Naive thymus-derived CD8-positive, alpha-beta T cell (primary cell): ENCODE measurements at regions not wholly inside any gene's neighbourhood (a gene's known extent, or its start where the extent isn't known, plus 50 kb on each side); places are given as distances from the start of the nearest gene placed in this dataset.

Experiments
- ATAC-seq, 2 donors: fragments of 150-1000 bp; cut with Tn5 transposase in 1 of 2; sonication (Bioruptor Pico), chemical (Tn5 transposase) in 1 of 2; 1 replicate in 1 of 2; 2 replicates in 1 of 2; pipeline ENCODE4 v1.10.0; 2021; ENCODE audit warnings: mild to moderate bottlenecking in 2 of 2, moderate library complexity in 2 of 2
- POLR2A ChIA-PET: fragments of 350-600 bp; sonication (Branson Sonifier 250); formaldehyde crosslinking; loops from one replicate; lab custom pipeline; 2021; ENCODE audit warnings: antibody characterized with exemption; lab: Charles Lee
- DNase-seq, 10 donors: peaks; one replicate each; pipeline versions ENCODE4 v3.0.0 to v3.0.0-alpha.2; 2020 to 2022
- H3K27ac Mint-ChIP-seq, 10 donors: one replicate each; pipeline ENCODE4 v1.8.0; 2020 to 2022; ENCODE audit warnings: mild to moderate bottlenecking in 10 of 10, mixed read lengths in 10 of 10, moderate library complexity in 4 of 10, inconsistent platforms in 1 of 10
- H3K27me3 Mint-ChIP-seq, 5 donors: one replicate each; pipeline ENCODE4 v1.8.0; 2021 to 2022; ENCODE audit warnings: mixed read lengths in 5 of 5
- H3K36me3 Mint-ChIP-seq, 3 donors: one replicate each; pipeline ENCODE4 v1.8.0; 2020 to 2022; ENCODE audit warnings: mixed read lengths in 3 of 3, mild to moderate bottlenecking in 2 of 3, inconsistent platforms in 1 of 3
- H3K4me1 Mint-ChIP-seq, 4 donors: one replicate each; pipeline ENCODE4 v1.8.0; 2021 to 2022; ENCODE audit warnings: mixed read lengths in 4 of 4
- H3K4me3 Mint-ChIP-seq, 10 donors: one replicate each; pipeline ENCODE4 v1.8.0; 2020 to 2022; ENCODE audit warnings: mild to moderate bottlenecking in 10 of 10, mixed read lengths in 10 of 10, moderate library complexity in 6 of 10, inconsistent platforms in 1 of 10
- H3K9me3 Mint-ChIP-seq, 9 donors: one replicate each; pipeline ENCODE4 v1.8.0; 2020 to 2022; ENCODE audit warnings: mixed read lengths in 9 of 9, mild to moderate bottlenecking in 3 of 9, inconsistent platforms in 1 of 9, moderate library complexity in 1 of 9

GRCh38 chr4:38591617-38592337 lies 72.2 kb upstream of the KLF3 start:
- Mint-ChIP-seq H3K4me1 (no peaks in the 10 kb centered on the region), H3K4me3 (no peak overlapping the region), H3K27me3 (peaks cover 0 to 4% (median 0%) of the 10 kb centered on the region in 5 donors), H3K9me3 (peaks cover 0 to 9% (median 0%) of the 10 kb centered on the region in 9 donors), H3K27ac (no peak overlapping the region), H3K36me3 (peaks cover 0 to 2% (median 0%) of the 10 kb centered on the region in 3 donors)
- DNase-seq: no peak
- POLR2A ChIA-PET: interaction anchor here (0.5 to 0.6 kb wide), 2 partner anchors 70 to 78 kb away, joined by 3 read pairs; no protein-coding TSS in a partner anchor
- ATAC-seq: no peak

GRCh38 chr4:38598489-38598888 lies 65.5 kb upstream of the KLF3 start:
- Mint-ChIP-seq H3K27me3 (no peaks in the 10 kb centered on the region), H3K4me1 (peaks cover 0 to 5% (median 2%) of the 10 kb centered on the region in 4 donors), H3K9me3 (no peaks in the 10 kb centered on the region), H3K4me3 (no peak overlapping the region), H3K36me3 (no peaks in the 10 kb centered on the region), H3K27ac (no peak overlapping the region)
- POLR2A ChIA-PET: no interaction called here
- no peak for DNase-seq
- no peak for ATAC-seq

GRCh38 chr4:38600575-38600974 lies 63.4 kb upstream of the KLF3 start:
- no peaks in the 10 kb centered on the region for H3K36me3 Mint-ChIP-seq
- H3K4me1 Mint-ChIP-seq: peaks cover 15 to 22% (median 16%) of the 10 kb centered on the region in 4 donors
- H3K27me3 Mint-ChIP-seq: no peaks in the 10 kb centered on the region
- DNase-seq (no peak), ATAC-seq (no peak)
- H3K4me3 Mint-ChIP-seq: no peak overlapping the region
- H3K27ac Mint-ChIP-seq: peak overlapping the region in 2 of 10 donors; percentile 46 to 49
- H3K9me3 Mint-ChIP-seq: peaks cover 0 to 1% (median 0%) of the 10 kb centered on the region in 9 donors
- POLR2A ChIA-PET: no interaction called here

GRCh38 chr4:38601244-38601915 lies 62.6 kb upstream of the KLF3 start:
- Mint-ChIP-seq H3K27me3 (no peaks in the 10 kb centered on the region), H3K27ac (peak overlapping the region in 3 of 10 donors; percentile 28 to 85 (median 51)), H3K36me3 (no peaks in the 10 kb centered on the region), H3K4me1 (peaks cover 23 to 30% (median 23%) of the 10 kb centered on the region in 4 donors), H3K4me3 (no peak overlapping the region), H3K9me3 (peaks cover 0 to 1% (median 0%) of the 10 kb centered on the region in 9 donors)
- POLR2A ChIA-PET: no interaction called here
- ATAC-seq: no peak
- no peak for DNase-seq

- peaks cover 25 to 35% (median 27%) of the 10 kb centered on the region in 4 donors for H3K4me1 Mint-ChIP-seq
- no peak overlapping the region for H3K4me3 Mint-ChIP-seq
- POLR2A ChIA-PET: no interaction called here
- peaks cover 0 to 1% (median 0%) of the 10 kb centered on the region in 9 donors for H3K9me3 Mint-ChIP-seq
- H3K36me3 Mint-ChIP-seq: no peaks in the 10 kb centered on the region
- H3K27ac Mint-ChIP-seq: peak overlapping the region in 3 of 10 donors; percentile 8 to 51 (median 28)
- no peaks in the 10 kb centered on the region for H3K27me3 Mint-ChIP-seq
- ATAC-seq (no peak), DNase-seq (no peak)
Measured at GRCh38 chr4:38601916-38602291, 62.1 kb upstream of the KLF3 start.

- no peaks in the 10 kb centered on the region for H3K36me3 Mint-ChIP-seq
- no peak for DNase-seq
- POLR2A ChIA-PET: interaction anchor here (1.5 kb wide), 1 partner anchor 16 kb away, joined by 6 read pairs; no protein-coding TSS in a partner anchor
- H3K27me3 Mint-ChIP-seq: no peaks in the 10 kb centered on the region
- ATAC-seq: no peak
- H3K27ac Mint-ChIP-seq: no peak overlapping the region
- peaks cover 0 to 1% (median 0%) of the 10 kb centered on the region in 9 donors for H3K9me3 Mint-ChIP-seq
- no peak overlapping the region for H3K4me3 Mint-ChIP-seq
- H3K4me1 Mint-ChIP-seq: peaks cover 29 to 39% (median 30%) of the 10 kb centered on the region in 4 donors
Measured at GRCh38 chr4:38603652-38604051, 60.3 kb upstream of the KLF3 start.

GRCh38 chr4:38605181-38605752 lies 58.7 kb upstream of the KLF3 start:
- Mint-ChIP-seq H3K36me3 (no peaks in the 10 kb centered on the region), H3K4me1 (peaks cover 30 to 47% (median 37%) of the 10 kb centered on the region in 4 donors)
- no peak for ATAC-seq

GRCh38 chr4:38605753-38606586 lies 58.0 kb upstream of the KLF3 start:
- Mint-ChIP-seq H3K36me3 (no peaks in the 10 kb centered on the region), H3K27me3 (no peaks in the 10 kb centered on the region), H3K27ac (peak overlapping the region in 8 of 10 donors; percentile 26 to 91 (median 76)), H3K9me3 (peaks cover 0 to 1% (median 0%) of the 10 kb centered on the region in 9 donors), H3K4me3 (peak overlapping the region in 6 of 10 donors; percentile 0 to 62 (median 9)), H3K4me1 (peaks cover 32 to 47% (median 40%) of the 10 kb centered on the region in 4 donors)
- no peak for DNase-seq
- ATAC-seq: no peak
- POLR2A ChIA-PET: interaction anchor here (0.5 kb wide), 1 partner anchor 12 kb away, joined by 3 read pairs; no protein-coding TSS in a partner anchor

More at GRCh38 chr4:38605181-38605752, 58.7 kb upstream of the KLF3 start:
- Mint-ChIP-seq H3K27me3 (no peaks in the 10 kb centered on the region), H3K4me3 (peak overlapping the region in 5 of 10 donors; percentile 0 to 33 (median 13)), H3K9me3 (peaks cover 0 to 1% (median 0%) of the 10 kb centered on the region in 9 donors), H3K27ac (peak overlapping the region in 9 of 10 donors; percentile 7 to 91 (median 73))
- POLR2A ChIA-PET: interaction anchor here (0.5 to 1.5 kb wide), 2 partner anchors 12 to 15 kb away, joined by 3 to 6 read pairs; no protein-coding TSS in a partner anchor
- DNase-seq: no peak

GRCh38 chr4:38606587-38606905 lies 57.5 kb upstream of the KLF3 start:
- Mint-ChIP-seq H3K27me3 (no peaks in the 10 kb centered on the region), H3K9me3 (peaks cover 0 to 1% (median 0%) of the 10 kb centered on the region in 9 donors), H3K4me3 (peak overlapping the region in 2 of 10 donors; percentile 33 to 62), H3K27ac (peak overlapping the region in 5 of 10 donors; percentile 26 to 91 (median 69)), H3K36me3 (no peaks in the 10 kb centered on the region), H3K4me1 (peaks cover 33 to 47% (median 42%) of the 10 kb centered on the region in 4 donors)
- DNase-seq: no peak
- POLR2A ChIA-PET: no interaction called here
- ATAC-seq: no peak

GRCh38 chr4:38609614-38610013 lies 54.4 kb upstream of the KLF3 start:
- Mint-ChIP-seq H3K9me3 (no peaks in the 10 kb centered on the region), H3K27ac (peak overlapping the region in 4 of 10 donors; percentile 8 to 80 (median 22)), H3K36me3 (no peaks in the 10 kb centered on the region), H3K27me3 (no peaks in the 10 kb centered on the region), H3K4me3 (peak overlapping the region in 1 of 10 donors; percentile 48), H3K4me1 (peaks cover 30 to 46% (median 42%) of the 10 kb centered on the region in 4 donors)
- DNase-seq (no peak), ATAC-seq (no peak)
- POLR2A ChIA-PET: interaction anchor here (2.8 kb wide), 1 partner anchor 45 kb away, joined by 6 read pairs; no protein-coding TSS in a partner anchor

- POLR2A ChIA-PET: interaction anchor here (2.8 kb wide), 1 partner anchor 44 kb away, joined by 6 read pairs; no protein-coding TSS in a partner anchor
- DNase-seq: no peak
- Mint-ChIP-seq H3K4me1 (peaks cover 22 to 41% (median 38%) of the 10 kb centered on the region in 4 donors), H3K36me3 (no peaks in the 10 kb centered on the region), H3K27me3 (no peaks in the 10 kb centered on the region), H3K9me3 (no peaks in the 10 kb centered on the region), H3K27ac (no peak overlapping the region), H3K4me3 (no peak overlapping the region)
- ATAC-seq: no peak
Measured at GRCh38 chr4:38610521-38610920, 53.5 kb upstream of the KLF3 start.
